Neural cell (in vitro differentiated cells): ENCODE measurements at regions not wholly inside any gene's neighbourhood (a gene's known extent, or its start where the extent isn't known, plus 50 kb on each side); places are given as distances from the start of the nearest gene placed in this dataset.

ENCODE experiments used
- H2AFZ ChIP-seq: fragments of 200-600, 300-800 bp; sonication (generic), shearing (Covaris generic); 2 replicates; pipeline ENCODE4 v1.6.0; 2014; ENCODE audit warnings: low read depth, mild to moderate bottlenecking, antibody characterized with exemption, low read length, moderate library complexity
- H3F3A ChIP-seq: fragments of 200-600 bp; shearing (Covaris generic); 2 replicates; pipeline ENCODE4 v1.6.1; 2016; ENCODE audit warnings: mild to moderate bottlenecking, moderate library complexity, mixed read lengths, antibody characterized with exemption, low read length; ENCODE audit not compliant: insufficient read depth, poor library complexity, severe bottlenecking
- H3K27ac ChIP-seq: fragments of 200-600, 300-800 bp; sonication (generic), shearing (Covaris generic); 2 replicates; pipeline ENCODE4 v1.5.1; 2014; ENCODE audit warnings: mild to moderate bottlenecking, low read length, moderate library complexity
- H3K27me3 ChIP-seq: fragments of 300-800, 200-600 bp; sonication (generic), shearing (Covaris generic); 2 replicates; pipeline ENCODE4 v1.6.0; 2014; ENCODE audit warnings: mild to moderate bottlenecking, low read depth, low read length, moderate library complexity; ENCODE audit not compliant: insufficient read depth
- H3K36me3 ChIP-seq: fragments of 300-800, 200-600 bp; sonication (generic), shearing (Covaris generic); 2 replicates; pipeline ENCODE4 v1.5.1; 2014; ENCODE audit warnings: mild to moderate bottlenecking, antibody characterized with exemption, low read length, moderate library complexity; ENCODE audit not compliant: insufficient read depth
- H3K4me2 ChIP-seq: fragments of 300-800, 200-600 bp; sonication (generic), shearing (Covaris generic); 2 replicates; pipeline ENCODE4 v1.6.0; 2014; ENCODE audit warnings: mild to moderate bottlenecking, low read length
- H3K4me3 ChIP-seq: fragments of 300-800, 200-600 bp; sonication (generic), shearing (Covaris generic); 2 replicates; pipeline ENCODE4 v1.5.1; 2014; ENCODE audit warnings: mild to moderate bottlenecking, low read length, moderate library complexity
- H3K79me2 ChIP-seq: fragments of 200-600 bp; shearing (Covaris generic); replicated peaks from 2 replicates; pipeline ENCODE4 v1.6.0; 2014; ENCODE audit warnings: mild to moderate bottlenecking, low read length, moderate library complexity; ENCODE audit not compliant: insufficient read depth
- H3K9ac ChIP-seq: fragments of 300-800, 200-600 bp; sonication (generic), shearing (Covaris generic); 2 replicates; pipeline ENCODE4 v1.6.1; 2016; ENCODE audit warnings: mild to moderate bottlenecking, low read length, mixed read lengths
- H3K9me2 ChIP-seq: fragments of 200-600 bp; shearing (Covaris generic); 2 replicates; pipeline ENCODE4 v1.6.1; 2016; ENCODE audit warnings: mild to moderate bottlenecking, low read length, mixed read lengths; ENCODE audit not compliant: insufficient read depth
- H3K9me3 ChIP-seq: fragments of 200-600, 300-800 bp; sonication (generic), shearing (Covaris generic); 2 replicates; pipeline ENCODE4 v1.6.1; 2016; ENCODE audit warnings: mild to moderate bottlenecking, mixed run types, low read length, moderate library complexity, mixed read lengths
- H4K20me1 ChIP-seq: fragments of 200-600 bp; shearing (Covaris generic); 2 replicates; pipeline ENCODE4 v1.6.1; 2016; ENCODE audit warnings: mild to moderate bottlenecking, mixed run types; ENCODE audit not compliant: insufficient read depth
- EP300 ChIP-seq: fragments of 450-650 bp; conservative IDR thresholded peaks from 2 replicates; pipeline ENCODE4 v1.6.1; 2014; ENCODE audit warnings: antibody characterized with exemption, mild to moderate bottlenecking, moderate library complexity; ENCODE audit not compliant: poor library complexity, severe bottlenecking
- EZH2 ChIP-seq: fragments of 200-600, 300-800 bp; shearing (Covaris generic), sonication (generic); IDR thresholded peaks from 2 replicates; pipeline ENCODE4 v1.6.1; 2014; ENCODE audit warnings: antibody characterized with exemption, low read length, borderline replicate concordance, mild to moderate bottlenecking; ENCODE audit not compliant: insufficient read depth, poor library complexity, severe bottlenecking
- MXI1 ChIP-seq: fragments of 450-650 bp; conservative IDR thresholded peaks from 2 replicates; pipeline ENCODE4 v1.6.1; 2014; ENCODE audit warnings: antibody characterized with exemption, mild to moderate bottlenecking; ENCODE audit not compliant: poor library complexity, severe bottlenecking
- POLR2AphosphoS5 ChIP-seq: IDR thresholded peaks from 2 replicates; pipeline ENCODE4 v1.6.1; 2012
- RAD21 ChIP-seq: fragments of 450-650 bp; conservative IDR thresholded peaks from 2 replicates; pipeline ENCODE4 v1.6.1; 2014; ENCODE audit warnings: antibody characterized with exemption, mild to moderate bottlenecking, moderate library complexity
- SMC3 ChIP-seq: fragments of 450-650 bp; conservative IDR thresholded peaks from 2 replicates; pipeline ENCODE4 v1.6.1; 2014; ENCODE audit warnings: antibody characterized with exemption, mild to moderate bottlenecking, moderate library complexity; ENCODE audit not compliant: poor library complexity
- TAF1 ChIP-seq: IDR thresholded peaks from 2 replicates; pipeline ENCODE4 v1.6.1; 2012; ENCODE audit warnings: low read depth
- TF ChIP-seq, protein P1 (sequence below): fragments of 450-650 bp; IDR thresholded peaks from 2 replicates; pipeline ENCODE4 v1.5.1; 2014; ENCODE audit warnings: antibody characterized with exemption, mild to moderate bottlenecking, moderate library complexity; ENCODE audit not compliant: poor library complexity, severe bottlenecking
- TF ChIP-seq, protein P2 (sequence below): IDR thresholded peaks from 2 replicates; pipeline ENCODE4 v1.6.1; 2012; ENCODE audit warnings: borderline replicate concordance

- H3K36me3 ChIP-seq, result no peaks in the 10 kb centered on the region
- no peaks in the 10 kb centered on the region for H3F3A ChIP-seq
Measured at GRCh38 chr15:46258056-46258455, 623.2 kb downstream of the SQOR start.

DNA sequence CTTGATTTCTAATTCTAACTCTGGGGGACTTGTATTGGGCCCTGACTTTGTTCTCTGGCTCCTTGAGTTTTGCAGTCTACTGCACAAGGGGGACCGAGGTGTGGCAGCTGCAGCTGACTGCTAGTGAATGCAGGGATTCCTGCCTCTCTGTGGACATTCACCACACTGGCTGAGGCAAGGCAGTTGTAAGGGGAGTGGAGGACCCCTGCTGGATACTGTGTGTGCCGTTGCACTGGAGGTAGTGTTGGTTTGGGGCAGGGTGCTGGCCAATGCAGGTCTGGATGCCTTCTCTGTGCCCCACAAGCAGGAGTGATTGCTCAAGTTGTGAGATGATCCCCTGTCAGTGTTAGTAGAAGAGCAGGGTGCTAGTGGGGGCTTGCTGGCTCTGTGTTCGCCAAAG, 626.1 kb downstream of the SQOR start:
- Histone ChIP-seq H3K9me3 (peaks cover 4% of the 10 kb centered on the region), H3K27ac (no peak overlapping the region), H4K20me1 (no peaks in the 10 kb centered on the region), H3K9me2 (no peaks in the 10 kb centered on the region), H3K79me2 (no peaks in the 10 kb centered on the region), H3K36me3 (no peaks in the 10 kb centered on the region), H3K9ac (no peak overlapping the region), H3K4me2 (no peak overlapping the region), H3K4me3 (no peak overlapping the region), H3F3A (no peaks in the 10 kb centered on the region), H3K27me3 (no peaks in the 10 kb centered on the region), H2AFZ (no peak overlapping the region)
- no peak for TF ChIP-seq TAF1
- TF ChIP-seq EZH2, result no peak
- no peak for TF ChIP-seq EP300
- no peak for TF ChIP-seq POLR2AphosphoS5
- TF ChIP-seq, protein P1, sequence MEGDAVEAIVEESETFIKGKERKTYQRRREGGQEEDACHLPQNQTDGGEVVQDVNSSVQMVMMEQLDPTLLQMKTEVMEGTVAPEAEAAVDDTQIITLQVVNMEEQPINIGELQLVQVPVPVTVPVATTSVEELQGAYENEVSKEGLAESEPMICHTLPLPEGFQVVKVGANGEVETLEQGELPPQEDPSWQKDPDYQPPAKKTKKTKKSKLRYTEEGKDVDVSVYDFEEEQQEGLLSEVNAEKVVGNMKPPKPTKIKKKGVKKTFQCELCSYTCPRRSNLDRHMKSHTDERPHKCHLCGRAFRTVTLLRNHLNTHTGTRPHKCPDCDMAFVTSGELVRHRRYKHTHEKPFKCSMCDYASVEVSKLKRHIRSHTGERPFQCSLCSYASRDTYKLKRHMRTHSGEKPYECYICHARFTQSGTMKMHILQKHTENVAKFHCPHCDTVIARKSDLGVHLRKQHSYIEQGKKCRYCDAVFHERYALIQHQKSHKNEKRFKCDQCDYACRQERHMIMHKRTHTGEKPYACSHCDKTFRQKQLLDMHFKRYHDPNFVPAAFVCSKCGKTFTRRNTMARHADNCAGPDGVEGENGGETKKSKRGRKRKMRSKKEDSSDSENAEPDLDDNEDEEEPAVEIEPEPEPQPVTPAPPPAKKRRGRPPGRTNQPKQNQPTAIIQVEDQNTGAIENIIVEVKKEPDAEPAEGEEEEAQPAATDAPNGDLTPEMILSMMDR, result no peak
- TF ChIP-seq RAD21, result no peak
- TF ChIP-seq MXI1, result no peak
- TF ChIP-seq, protein P2, sequence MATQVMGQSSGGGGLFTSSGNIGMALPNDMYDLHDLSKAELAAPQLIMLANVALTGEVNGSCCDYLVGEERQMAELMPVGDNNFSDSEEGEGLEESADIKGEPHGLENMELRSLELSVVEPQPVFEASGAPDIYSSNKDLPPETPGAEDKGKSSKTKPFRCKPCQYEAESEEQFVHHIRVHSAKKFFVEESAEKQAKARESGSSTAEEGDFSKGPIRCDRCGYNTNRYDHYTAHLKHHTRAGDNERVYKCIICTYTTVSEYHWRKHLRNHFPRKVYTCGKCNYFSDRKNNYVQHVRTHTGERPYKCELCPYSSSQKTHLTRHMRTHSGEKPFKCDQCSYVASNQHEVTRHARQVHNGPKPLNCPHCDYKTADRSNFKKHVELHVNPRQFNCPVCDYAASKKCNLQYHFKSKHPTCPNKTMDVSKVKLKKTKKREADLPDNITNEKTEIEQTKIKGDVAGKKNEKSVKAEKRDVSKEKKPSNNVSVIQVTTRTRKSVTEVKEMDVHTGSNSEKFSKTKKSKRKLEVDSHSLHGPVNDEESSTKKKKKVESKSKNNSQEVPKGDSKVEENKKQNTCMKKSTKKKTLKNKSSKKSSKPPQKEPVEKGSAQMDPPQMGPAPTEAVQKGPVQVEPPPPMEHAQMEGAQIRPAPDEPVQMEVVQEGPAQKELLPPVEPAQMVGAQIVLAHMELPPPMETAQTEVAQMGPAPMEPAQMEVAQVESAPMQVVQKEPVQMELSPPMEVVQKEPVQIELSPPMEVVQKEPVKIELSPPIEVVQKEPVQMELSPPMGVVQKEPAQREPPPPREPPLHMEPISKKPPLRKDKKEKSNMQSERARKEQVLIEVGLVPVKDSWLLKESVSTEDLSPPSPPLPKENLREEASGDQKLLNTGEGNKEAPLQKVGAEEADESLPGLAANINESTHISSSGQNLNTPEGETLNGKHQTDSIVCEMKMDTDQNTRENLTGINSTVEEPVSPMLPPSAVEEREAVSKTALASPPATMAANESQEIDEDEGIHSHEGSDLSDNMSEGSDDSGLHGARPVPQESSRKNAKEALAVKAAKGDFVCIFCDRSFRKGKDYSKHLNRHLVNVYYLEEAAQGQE, result no peak
- TF ChIP-seq SMC3, result no peak

More at GRCh38 chr15:46258056-46258455, 623.2 kb downstream of the SQOR start:
- no peak overlapping the region for H2AFZ ChIP-seq
- H3K79me2 ChIP-seq, result no peaks in the 10 kb centered on the region
- H3K27ac ChIP-seq, result no peak overlapping the region
- no peaks in the 10 kb centered on the region for H3K27me3 ChIP-seq
- no peak for TF ChIP-seq EZH2
- TF ChIP-seq, protein P1, result no peak
- TF ChIP-seq TAF1, result no peak
- no peak for TF ChIP-seq MXI1
- no peak for TF ChIP-seq SMC3
- TF ChIP-seq POLR2AphosphoS5, result no peak
- TF ChIP-seq, protein P2, result no peak
- TF ChIP-seq RAD21, result no peak
- no peaks in the 10 kb centered on the region for H3K9me2 ChIP-seq
- no peak overlapping the region for H3K4me3 ChIP-seq
- no peaks in the 10 kb centered on the region for H4K20me1 ChIP-seq
- no peak overlapping the region for H3K4me2 ChIP-seq
- peaks cover 4% of the 10 kb centered on the region for H3K9me3 ChIP-seq
- H3K9ac ChIP-seq, result no peak overlapping the region
